ENCODE measurements at regions not wholly inside any gene's neighbourhood (a gene's known extent, or its start where the extent isn't known, plus 50 kb on each side); places are given as distances from the start of the nearest gene placed in this dataset.

GRCh38 chr2:173802518-173802917 lies 162.7 kb downstream of the SP3 start:
- Histone ChIP-seq H3K27ac (no peak overlapping the region), H3K4me3 (no peak overlapping the region), H3K27me3 (peaks cover 0 to 7% (median 0%) of the 10 kb centered on the region in 7 donors), H3K4me1 (no peaks in the 10 kb centered on the region), H3K9me3 (no peaks in the 10 kb centered on the region), H3K36me3 (no peaks in the 10 kb centered on the region)
- intact Hi-C loops (cut with DNase I) = no loop called here
- no peak for ATAC-seq
- TF ChIP-seq CTCF (IDR thresholded peaks at IDR 0.05) = no peak
- no peak for DNase-seq

DNA sequence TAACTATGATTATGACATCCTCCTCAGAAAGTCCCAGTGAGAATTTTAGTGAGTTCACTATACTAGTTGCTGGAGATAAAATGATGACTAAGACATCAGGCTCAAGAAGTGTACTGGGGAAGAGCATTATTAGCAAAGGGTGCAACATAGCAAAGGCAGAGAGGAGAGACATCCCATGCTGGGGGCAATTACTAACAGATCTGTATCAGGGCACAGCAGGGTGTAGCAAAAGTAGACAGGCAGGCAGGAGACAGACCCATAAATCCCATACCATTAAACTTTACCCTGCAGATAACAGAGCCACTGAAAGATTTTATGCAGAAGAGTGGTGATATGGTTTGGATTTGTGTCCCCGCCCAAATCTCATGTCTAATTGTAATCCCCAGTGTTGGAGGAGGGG lies 161.7 kb downstream of the SP3 start:
- H3K27me3 ChIP-seq = peaks cover 0 to 7% (median 0%) of the 10 kb centered on the region in 7 donors
- DNase-seq (no peak), ATAC-seq (no peak)
- H3K9me3 ChIP-seq = no peaks in the 10 kb centered on the region
- intact Hi-C loops (cut with DNase I) = no loop called here
- WGBS, 2 donors = 95 to 96% methylated on average over 1 of the region's 1 CpG
- no peak overlapping the region for H3K27ac ChIP-seq
- H3K4me1 ChIP-seq = no peaks in the 10 kb centered on the region
- H3K4me3 ChIP-seq = no peak overlapping the region
- no peak for TF ChIP-seq CTCF (IDR thresholded peaks at IDR 0.05)
- H3K36me3 ChIP-seq = no peaks in the 10 kb centered on the region

DNA sequence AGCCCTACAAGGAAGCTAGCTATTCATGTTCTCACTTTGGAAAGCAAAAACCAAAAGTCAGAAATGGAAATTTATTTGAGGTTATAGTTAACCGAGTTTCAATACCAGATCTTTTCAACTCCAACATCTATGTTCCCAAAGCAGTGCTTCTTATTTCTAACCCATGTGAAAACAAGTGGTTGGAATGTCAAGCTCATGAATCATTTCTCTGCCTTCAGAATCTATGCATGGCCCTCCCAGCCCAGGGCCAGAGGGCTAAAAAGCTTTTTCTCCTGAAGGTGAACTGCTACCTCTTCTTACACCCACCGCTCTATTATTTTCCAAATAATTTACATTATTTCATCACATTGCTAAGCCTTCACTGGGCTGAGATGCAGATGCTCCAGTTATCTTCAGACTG lies 158.4 kb downstream of the SP3 start:
- intact Hi-C loops (cut with DNase I) = no loop called here
- WGBS, 2 donors = 92 to 97% methylated on average over 2 of the region's 2 CpGs

GRCh38 chr2:173808718-173809117 lies 156.5 kb downstream of the SP3 start:
- intact Hi-C loops (cut with DNase I) = no loop called here
- Histone ChIP-seq H3K4me3 (no peak overlapping the region), H3K36me3 (no peaks in the 10 kb centered on the region), H3K27ac (no peak overlapping the region), H3K4me1 (no peaks in the 10 kb centered on the region), H3K27me3 (peaks cover 0 to 16% (median 0%) of the 10 kb centered on the region in 7 donors), H3K9me3 (no peaks in the 10 kb centered on the region)
- TF ChIP-seq CTCF (IDR thresholded peaks at IDR 0.05) = no peak
- no peak for ATAC-seq
- no peak for DNase-seq
- WGBS, 2 donors = 39 to 48% methylated on average over 2 of the region's 2 CpGs

More for the DNA sequence above, 158.4 kb downstream of the SP3 start:
- Histone ChIP-seq H3K9me3 (no peaks in the 10 kb centered on the region), H3K4me3 (no peak overlapping the region), H3K36me3 (no peaks in the 10 kb centered on the region), H3K4me1 (no peaks in the 10 kb centered on the region), H3K27ac (no peak overlapping the region), H3K27me3 (peaks cover 0 to 16% (median 0%) of the 10 kb centered on the region in 7 donors)
- no peak for TF ChIP-seq CTCF (IDR thresholded peaks at IDR 0.05)
- ATAC-seq (no peak), DNase-seq (no peak)

DNA sequence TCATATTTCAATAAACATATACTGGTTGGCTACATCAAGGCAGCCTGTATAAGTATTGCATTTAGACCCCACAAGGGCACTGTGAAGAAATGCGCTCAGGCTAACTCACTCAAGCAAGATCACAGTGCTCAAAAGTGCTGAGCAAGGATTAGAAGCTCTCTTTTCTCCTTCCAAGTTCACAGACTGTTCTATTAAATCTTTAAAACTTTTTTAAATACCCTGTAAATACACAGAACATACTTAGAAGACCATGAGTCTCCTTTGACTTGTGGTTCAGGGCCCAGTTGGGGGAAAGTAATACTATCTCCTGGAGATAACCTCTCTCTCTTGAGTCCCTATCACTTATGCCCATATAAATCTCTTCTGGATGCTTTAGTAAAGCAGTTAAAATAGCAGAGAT lies 152.9 kb downstream of the SP3 start:
- TF ChIP-seq CTCF (IDR thresholded peaks at IDR 0.05) = no peak
- no peak for ATAC-seq
- no peak overlapping the region for H3K4me3 ChIP-seq
- H3K36me3 ChIP-seq = no peaks in the 10 kb centered on the region
- DNase-seq = no peak
- 98 to 100% methylated on average over 1 of the region's 1 CpG for WGBS, 2 donors
- intact Hi-C loops (cut with DNase I) = no loop called here
- H3K27me3 ChIP-seq = peaks cover 0 to 9% (median 0%) of the 10 kb centered on the region in 7 donors
- H3K4me1 ChIP-seq = no peaks in the 10 kb centered on the region
- no peaks in the 10 kb centered on the region for H3K9me3 ChIP-seq
- H3K27ac ChIP-seq = no peak overlapping the region

All from heart right ventricle (tissue), 16 donors.